COLO829 (cell line): ENCODE measurements at regions not wholly inside any gene's neighbourhood (a gene's known extent, or its start where the extent isn't known, plus 50 kb on each side); places are given as distances from the start of the nearest gene placed in this dataset.
"Not testable (repeated sequence)": the region's sequence is repeated elsewhere in the genome, so short reads cannot be mapped to it uniquely, and the experiment has no call there.

Experiments
- DNase-seq: peaks from one replicate; pipeline ENCODE4 v3.0.0; 2012; ENCODE audit warnings: low spot score

- no peak for DNase-seq
Measured at GRCh38 chr2:184091456-184091855, 506.9 kb upstream of the ZNF804A start.

DNA sequence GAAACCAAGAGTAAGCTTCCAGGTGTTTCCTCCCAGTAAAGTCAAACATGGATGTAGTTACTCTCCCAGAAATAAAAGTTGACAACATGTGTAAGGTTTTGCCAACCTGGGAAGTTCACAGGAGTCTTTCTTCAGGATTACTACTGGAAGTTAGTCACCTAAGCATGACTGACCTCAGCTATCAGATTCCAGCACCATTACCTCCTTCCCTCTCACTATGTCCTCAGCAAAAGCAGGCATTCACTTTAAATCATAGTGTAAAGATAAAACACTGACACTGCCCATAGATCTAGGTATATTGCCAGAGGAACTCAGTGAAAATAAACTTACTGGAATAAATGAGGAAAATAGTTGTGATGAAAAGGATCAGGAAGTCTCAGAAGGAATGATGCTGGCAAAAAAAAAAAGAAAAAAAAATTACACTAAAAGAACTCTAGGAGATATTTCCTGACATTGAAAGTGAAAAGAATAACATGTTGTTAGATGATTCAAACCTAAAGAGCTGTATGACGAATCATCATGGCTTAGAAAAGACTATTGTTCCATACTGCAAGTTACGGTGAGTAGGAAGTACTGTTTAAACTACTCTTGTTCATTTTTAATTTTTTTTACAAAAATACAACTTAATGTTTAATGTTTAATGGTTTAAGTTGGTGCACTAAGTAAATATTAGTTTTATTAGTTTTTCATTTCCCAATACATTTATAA, 484.5 kb upstream of the ZNF804A start:
- peak; percentile 58 for DNase-seq

DNA sequence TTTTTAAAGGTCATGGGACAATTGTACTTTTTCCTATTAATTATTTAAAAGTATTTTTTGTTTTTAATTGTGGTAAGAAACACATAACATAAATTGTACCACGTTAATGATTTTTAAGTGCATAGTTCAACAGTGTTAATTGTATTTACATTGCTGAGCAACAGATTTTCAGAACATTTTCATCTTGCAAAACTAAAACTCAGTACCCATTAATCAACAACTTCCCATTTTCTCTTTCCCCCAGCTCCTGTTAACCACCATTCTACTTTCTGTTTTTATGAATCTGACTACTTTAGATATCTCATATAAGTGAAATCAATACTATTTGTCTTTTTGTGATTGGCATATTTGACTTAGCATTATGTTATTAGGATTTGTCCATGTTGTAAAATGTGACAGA, 483.9 kb upstream of the ZNF804A start:
- DNase-seq = no peak

DNA sequence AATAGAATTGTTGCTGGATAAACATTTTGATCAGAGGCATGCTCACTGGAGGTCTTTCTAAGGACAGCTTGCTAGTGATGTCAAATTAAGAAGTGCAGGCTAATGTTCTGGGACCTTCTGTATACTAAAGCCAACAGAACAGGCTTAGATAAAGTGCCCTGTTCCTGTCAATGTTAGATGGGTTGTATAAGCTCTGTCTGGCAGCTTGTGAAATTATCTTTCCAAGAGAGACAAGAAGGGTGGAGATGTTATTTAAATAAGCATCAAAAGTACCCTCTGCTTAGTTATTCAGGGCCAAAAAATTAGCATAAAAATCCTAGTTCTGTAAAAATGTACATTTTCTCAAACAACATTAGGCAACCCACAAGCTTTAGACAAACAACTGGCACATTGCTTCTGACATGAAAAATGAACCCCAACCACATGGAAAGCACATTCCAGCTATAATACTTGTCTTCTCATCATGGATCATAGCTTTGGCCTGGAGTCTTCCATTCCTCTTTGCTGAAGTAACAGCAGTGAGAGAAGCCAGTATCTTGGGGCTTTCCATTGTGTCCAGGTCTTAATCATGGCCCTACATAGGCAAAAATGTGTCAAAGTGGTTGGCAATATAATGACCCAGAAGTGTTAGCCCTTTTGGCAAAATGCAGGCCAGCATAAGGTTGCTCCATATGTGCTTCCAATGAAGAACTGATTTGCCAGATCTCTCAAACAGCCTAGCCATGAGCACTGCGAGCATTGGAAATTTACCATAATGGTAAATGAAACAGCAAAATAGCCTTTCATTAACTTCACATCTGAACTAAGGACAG, 478.1 kb upstream of the ZNF804A start:
- no peak for DNase-seq

- no peak for DNase-seq
Measured at GRCh38 chr2:184125867-184126266, 472.5 kb upstream of the ZNF804A start.

DNA sequence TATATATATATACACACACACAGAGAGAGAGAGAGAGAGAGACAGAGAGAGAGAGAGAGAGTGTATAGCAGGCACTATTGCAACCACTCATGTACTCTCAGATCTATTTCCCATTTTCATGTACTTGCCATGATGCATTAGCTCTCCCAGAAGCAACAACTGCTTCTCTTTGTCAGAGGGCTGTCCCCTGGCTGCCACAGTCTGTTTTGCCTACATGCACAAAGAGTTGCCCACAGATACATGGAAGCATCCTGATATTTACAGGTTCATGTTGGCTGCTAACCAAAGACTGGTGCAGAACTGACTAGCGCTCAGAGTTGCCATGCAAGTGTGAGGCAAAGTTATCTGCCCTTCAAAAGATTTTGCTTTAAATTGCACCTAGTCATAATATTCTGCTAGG, 469.3 kb upstream of the ZNF804A start:
- no peak for DNase-seq

DNA sequence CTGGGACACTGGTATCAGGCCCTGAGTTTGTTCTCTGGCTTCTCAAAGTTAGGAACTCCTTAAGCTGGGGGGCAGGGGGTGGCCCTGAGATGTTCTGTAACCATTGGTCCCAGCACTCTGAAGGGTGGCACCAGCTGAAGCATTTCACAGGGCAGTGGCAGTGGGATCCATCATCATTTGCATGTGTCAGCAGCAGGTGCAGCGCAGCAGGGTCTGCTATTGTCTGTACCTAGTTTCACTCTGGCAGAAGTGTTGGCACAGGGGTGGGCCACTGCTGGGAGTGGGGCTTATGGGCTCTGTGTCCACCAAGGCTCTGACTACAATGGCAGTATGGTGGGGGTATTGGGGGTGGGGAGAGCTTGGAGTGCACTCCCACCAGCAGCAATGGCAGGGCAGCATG, 460.4 kb upstream of the ZNF804A start:
- DNase-seq = no peak

- DNase-seq = no peak
Measured at GRCh38 chr2:184141866-184142265, 456.5 kb upstream of the ZNF804A start.

DNA sequence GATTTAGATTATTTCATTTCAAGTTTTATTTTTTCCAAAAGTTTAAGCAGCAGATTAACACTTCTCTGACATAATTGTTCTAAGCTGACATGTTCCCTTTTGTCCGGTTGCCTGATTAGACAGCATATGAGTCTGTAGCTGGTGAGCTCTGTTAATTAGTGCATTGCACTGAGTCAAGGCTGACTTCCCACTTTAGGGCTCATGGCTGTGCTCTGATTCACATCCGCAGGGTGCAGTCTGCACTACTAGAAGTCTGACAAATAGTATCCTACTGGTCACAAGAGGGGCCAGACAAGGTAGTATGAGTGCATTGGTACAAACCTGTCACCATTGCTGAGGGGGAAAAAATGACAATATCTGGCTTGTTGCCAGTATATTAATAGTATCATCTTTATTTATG, 443.9 kb upstream of the ZNF804A start:
- no peak for DNase-seq

- no peak for DNase-seq
Measured at GRCh38 chr2:184155791-184156190, 442.5 kb upstream of the ZNF804A start.

GRCh38 chr2:184157141-184157540, 441.2 kb upstream of the ZNF804A start:
- no peak for DNase-seq

GRCh38 chr2:184162426-184162825, 435.9 kb upstream of the ZNF804A start:
- DNase-seq = no peak

GRCh38 chr2:184168823-184169222, 429.5 kb upstream of the ZNF804A start:
- not testable (repeated sequence) for DNase-seq

DNA sequence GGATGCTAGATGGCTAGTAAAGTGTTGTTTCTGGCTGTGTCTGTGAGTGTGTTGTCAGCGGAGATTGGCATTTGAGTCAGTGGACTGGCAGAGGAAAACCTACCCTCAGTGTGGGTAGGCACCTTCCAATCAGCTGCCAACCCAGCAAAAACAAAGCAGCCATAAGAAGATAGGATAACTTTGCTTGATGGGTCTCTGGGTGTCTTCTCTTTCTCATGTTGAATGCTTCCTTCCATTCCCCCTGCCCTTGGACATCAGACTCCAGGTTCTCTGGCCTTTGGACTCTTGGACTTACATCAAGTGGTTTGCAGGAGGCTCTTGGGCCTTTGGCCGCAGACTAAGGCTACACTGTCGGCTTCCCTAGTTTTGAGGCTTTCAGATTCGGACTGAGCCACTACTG, 429.0 kb upstream of the ZNF804A start:
- DNase-seq = no peak

GRCh38 chr2:184174493-184175104, 423.7 kb upstream of the ZNF804A start:
- DNase-seq = no peak

- no peak for DNase-seq
Measured at GRCh38 chr2:184178229-184178628, 420.1 kb upstream of the ZNF804A start.

- no peak for DNase-seq
Measured at GRCh38 chr2:184186436-184186835, 411.9 kb upstream of the ZNF804A start.

- no peak for DNase-seq
Measured at GRCh38 chr2:184187421-184187971, 410.8 kb upstream of the ZNF804A start.

DNA sequence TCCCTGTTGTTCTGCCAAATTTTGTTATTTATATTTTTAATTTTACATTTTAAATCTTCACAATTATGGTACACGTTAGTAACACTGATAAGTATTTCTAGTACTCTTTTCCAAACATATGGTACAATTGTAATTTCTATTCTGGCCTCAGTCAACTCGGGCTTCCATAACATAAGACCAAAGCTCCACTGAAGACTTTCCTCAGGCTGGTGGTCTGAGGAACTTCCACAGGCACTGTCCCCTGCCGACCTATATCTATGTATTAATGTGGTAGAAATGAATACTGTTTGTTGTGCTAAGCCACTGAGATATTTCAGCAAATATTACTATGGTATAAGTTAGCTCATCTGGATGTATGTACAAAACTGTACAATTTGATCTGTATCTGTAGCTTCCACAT, 407.6 kb upstream of the ZNF804A start:
- DNase-seq = no peak

- DNase-seq = no peak
Measured at GRCh38 chr2:184192649-184193048, 405.7 kb upstream of the ZNF804A start.

DNA sequence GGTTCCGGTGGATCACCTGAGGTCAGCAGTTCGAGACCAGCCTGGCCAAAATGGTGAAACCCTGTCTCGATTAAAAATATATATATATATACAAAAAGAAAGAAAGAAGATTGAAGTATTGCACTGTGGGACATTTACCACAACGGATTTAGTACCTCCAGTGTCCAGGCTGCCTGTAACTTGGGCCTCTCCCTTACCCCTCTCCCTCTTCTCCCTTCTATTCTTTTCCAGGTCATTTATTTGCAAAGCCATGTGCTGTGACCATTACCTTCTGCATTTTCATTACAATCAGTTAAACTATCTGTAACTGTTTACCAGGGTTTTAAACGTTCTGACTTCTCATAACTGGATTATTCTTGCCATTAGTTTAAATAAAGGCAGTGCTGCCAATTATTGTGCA, 400.9 kb upstream of the ZNF804A start:
- DNase-seq = no peak

GRCh38 chr2:184198791-184199190, 399.5 kb upstream of the ZNF804A start:
- not testable (repeated sequence) for DNase-seq

DNA sequence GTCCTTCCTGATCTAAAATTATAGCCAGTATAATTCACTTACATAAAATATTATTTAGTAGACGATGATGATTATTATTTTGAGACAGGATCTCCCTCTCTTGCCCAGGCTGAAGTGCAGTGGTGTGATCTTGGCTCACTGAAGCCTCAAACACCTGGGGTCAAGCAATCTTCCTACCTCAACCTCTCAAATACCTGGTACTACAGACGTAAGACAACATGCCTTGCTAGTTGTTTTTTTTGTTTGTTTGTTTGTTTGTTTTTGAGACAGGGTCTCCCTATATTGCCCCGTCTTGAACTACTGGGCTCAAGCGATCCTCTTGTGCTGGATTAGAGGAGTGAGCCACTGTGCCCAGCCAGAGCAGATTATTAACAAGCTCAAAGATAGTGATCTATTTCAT, 399.1 kb upstream of the ZNF804A start:
- no peak for DNase-seq
